PC-3 (cell line): ENCODE measurements at regions not wholly inside any gene's neighbourhood (a gene's known extent, or its start where the extent isn't known, plus 50 kb on each side); places are given as distances from the start of the nearest gene placed in this dataset.

Source experiments
- CTCF ChIP-seq: fragments of 300-600 bp; sonication (generic); conservative IDR thresholded peaks from 2 replicates; pipeline ENCODE4 v1.5.1; 2017; ENCODE audit warnings: antibody characterized with exemption, low read depth, mild to moderate bottlenecking, low read length
- EZH2phosphoT487 ChIP-seq: fragments of 300-600 bp; sonication (generic); IDR thresholded peaks from 2 replicates; pipeline ENCODE4 v1.6.1; 2018; ENCODE audit warnings: mild to moderate bottlenecking, antibody characterized with exemption, low read length, borderline replicate concordance

- TF ChIP-seq CTCF: no peak
- no peak for TF ChIP-seq EZH2phosphoT487
Measured at GRCh38 chrY:15355321-15355720, 831.0 kb downstream of the NLGN4Y start.
